SK-N-SH treated with all-trans-retinoic acid at 6 μM for 48 hours (cell line): ENCODE measurements at regions not wholly inside any gene's neighbourhood (a gene's known extent, or its start where the extent isn't known, plus 50 kb on each side); places are given as distances from the start of the nearest gene placed in this dataset.

Experiments used
- CREB5 ChIP-seq: fragments of 250-450 bp; sonication (Bioruptor Pico); IDR thresholded peaks from 2 replicates; pipeline ENCODE4 v1.5.1; 2020; ENCODE audit warnings: low read depth, mild to moderate bottlenecking, moderate library complexity
- CSDC2 ChIP-seq: fragments of 250-450 bp; sonication (Bioruptor Pico); IDR thresholded peaks from 2 replicates; pipeline ENCODE4 v1.5.0; 2020; ENCODE audit warnings: mild to moderate bottlenecking, moderate library complexity
- PATZ1 ChIP-seq: fragments of 250-450 bp; sonication (Bioruptor Pico); IDR thresholded peaks from 2 replicates; pipeline ENCODE4 v1.8.0; 2020; ENCODE audit warnings: mild to moderate bottlenecking, moderate library complexity, borderline replicate concordance
- ZFP3 ChIP-seq: fragments of 250-450 bp; sonication (Bioruptor Pico); IDR thresholded peaks from 2 replicates; pipeline ENCODE4 v1.5.0; 2020; ENCODE audit warnings: mild to moderate bottlenecking, moderate library complexity
- ZNF70 ChIP-seq: fragments of 450-650 bp; formaldehyde crosslinking; IDR thresholded peaks from 2 replicates; pipeline ENCODE4 v1.5.0; 2020; ENCODE audit warnings: mild to moderate bottlenecking, moderate library complexity

- TF ChIP-seq ZNF70 (CRISPR knock-in tag) (no peak), PATZ1 (CRISPR knock-in tag) (no peak), CREB5 (no peak), CSDC2 (CRISPR knock-in tag) (no peak), ZFP3 (CRISPR knock-in tag) (no peak)
Observed at GRCh38 chr17:70479779-70480178, 310.4 kb downstream of the KCNJ2 start.
